Esophagus muscularis mucosa (tissue), 4 donors: ENCODE measurements at regions not wholly inside any gene's neighbourhood (a gene's known extent, or its start where the extent isn't known, plus 50 kb on each side); places are given as distances from the start of the nearest gene placed in this dataset.

Source experiments
- CTCF ChIP-seq, 3 experiments: fragments of 200-600 bp in 2 of 3; fragments of 450-650 bp in 1 of 3; sonication (generic) in 2 of 3; IDR thresholded peaks; one replicate each; pipeline ENCODE4 v1.5.1; 2017 to 2019; ENCODE audit warnings: antibody characterized with exemption in 3 of 3, mild to moderate bottlenecking in 2 of 3, moderate library complexity in 1 of 3
- EP300 ChIP-seq: sonication (generic); formaldehyde crosslinking; IDR thresholded peaks from one replicate; pipeline ENCODE4 v1.6.1; 2017; ENCODE audit warnings: antibody characterized with exemption
- POLR2A ChIP-seq: fragments of 450-650 bp; IDR thresholded peaks from one replicate; pipeline ENCODE4 v1.6.1; 2017; ENCODE audit warnings: antibody characterized with exemption, moderate library complexity, mild to moderate bottlenecking, low read depth

- TF ChIP-seq POLR2A (no peak), CTCF (IDR thresholded peaks at IDR 0.05) (no peak), EP300 (no peak)
Observed at GRCh38 chr9:89696780-89697179, 92.0 kb downstream of the GADD45G start.
